Mononuclear cell (primary cell): ENCODE measurements at regions not wholly inside any gene's neighbourhood (a gene's known extent, or its start where the extent isn't known, plus 50 kb on each side); places are given as distances from the start of the nearest gene placed in this dataset.
"Not testable (repeated sequence)": the region's sequence is repeated elsewhere in the genome, so short reads cannot be mapped to it uniquely, and the experiment has no call there.

Experiments used
- H3K27me3 ChIP-seq: 2 replicates; pipeline ENCODE4 v1.6.0; 2011; ENCODE audit warnings: low read length, control low read depth; ENCODE audit not compliant: insufficient read depth
- H3K4me1 ChIP-seq: 2 replicates; pipeline ENCODE4 v1.5.1; 2011; ENCODE audit warnings: mild to moderate bottlenecking, low read length, control low read depth; ENCODE audit not compliant: insufficient read depth
- H3K4me3 ChIP-seq: 2 replicates; pipeline ENCODE4 v1.5.1; 2011; ENCODE audit warnings: mild to moderate bottlenecking, low read length, moderate library complexity
- H3K9me3 ChIP-seq: 2 replicates; pipeline ENCODE4 v1.5.1; 2011; ENCODE audit warnings: low read depth, mild to moderate bottlenecking, control low read depth, low read length

DNA sequence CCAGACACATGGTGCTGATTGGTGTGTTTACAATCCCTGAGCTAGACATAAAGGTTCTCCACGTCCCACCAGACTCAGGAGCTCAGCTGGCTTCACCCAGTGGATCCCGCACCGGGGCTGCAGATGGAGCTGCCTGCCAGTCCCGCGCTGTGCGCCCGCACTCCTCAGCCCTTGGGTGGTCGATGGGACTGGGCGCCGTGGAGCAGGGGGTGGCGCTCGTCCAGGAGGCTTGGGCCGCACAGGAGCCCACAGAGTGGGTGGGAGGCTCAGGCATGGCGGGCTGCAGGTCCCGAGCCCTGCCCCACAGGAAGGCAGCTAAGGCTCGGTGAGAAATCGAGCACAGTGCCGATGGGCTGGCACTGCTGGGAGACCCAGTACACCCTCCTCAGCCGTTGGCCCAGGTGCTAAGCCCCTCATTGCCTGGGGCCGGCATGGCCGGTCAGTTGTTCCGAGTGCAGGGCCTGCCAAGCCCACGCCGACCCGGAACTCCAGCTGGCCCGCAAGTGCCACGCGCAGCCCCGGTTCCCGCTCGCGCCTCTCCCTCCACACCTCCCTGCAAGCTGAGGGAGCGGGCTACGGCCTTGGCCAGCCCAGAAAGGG is 76.8 kb upstream of the ZNF98 start:
- not testable (repeated sequence) for H3K27me3 ChIP-seq, H3K4me1 ChIP-seq, H3K4me3 ChIP-seq
- peaks cover 22% of the 10 kb centered on the region for H3K9me3 ChIP-seq

DNA sequence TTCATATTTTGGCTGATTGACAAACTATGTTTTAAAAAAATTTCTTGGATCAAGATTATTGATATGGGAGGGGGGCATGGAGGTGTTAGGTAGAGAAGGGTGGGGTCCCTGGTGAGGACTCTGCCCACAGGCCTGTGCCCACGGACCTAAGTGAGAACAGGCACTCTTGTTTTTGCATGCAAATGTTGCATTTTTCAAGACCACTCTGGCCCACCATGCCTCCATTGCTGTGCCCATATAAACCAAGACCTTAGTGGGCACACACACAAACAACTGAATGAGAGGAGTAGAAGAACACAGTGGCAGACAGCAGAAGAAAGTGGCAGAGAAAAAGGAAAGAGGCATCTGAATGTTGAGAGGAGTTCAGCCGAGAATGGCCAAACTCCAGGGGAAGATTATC is 69.6 kb upstream of the ZNF98 start:
- no peaks in the 10 kb centered on the region for H3K4me1 ChIP-seq
- peaks cover 30% of the 10 kb centered on the region for H3K9me3 ChIP-seq
- H3K4me3 ChIP-seq: no peak overlapping the region
- H3K27me3 ChIP-seq: no peaks in the 10 kb centered on the region

DNA sequence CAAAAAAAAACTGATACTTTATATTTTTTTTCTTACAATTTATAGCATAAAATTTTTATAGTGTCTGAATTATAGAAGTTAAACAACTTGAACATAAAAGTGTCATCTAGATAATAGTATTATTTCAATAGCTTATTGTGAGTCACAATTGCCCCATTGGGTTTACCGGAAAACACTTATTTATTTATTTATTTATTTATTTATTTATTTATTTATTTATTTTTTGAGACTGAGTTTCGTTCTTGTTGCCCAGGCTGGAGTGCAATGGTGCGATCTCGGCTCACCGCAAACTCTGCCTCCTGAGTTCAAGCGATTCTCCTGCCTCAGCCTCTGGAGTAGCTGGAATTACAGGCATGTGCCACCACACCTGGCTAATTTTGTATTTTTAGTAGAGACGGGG is 61.4 kb upstream of the ZNF98 start:
- H3K4me1 ChIP-seq, H3K27me3 ChIP-seq, H3K4me3 ChIP-seq: not testable (repeated sequence)
- peaks cover 63% of the 10 kb centered on the region for H3K9me3 ChIP-seq

DNA sequence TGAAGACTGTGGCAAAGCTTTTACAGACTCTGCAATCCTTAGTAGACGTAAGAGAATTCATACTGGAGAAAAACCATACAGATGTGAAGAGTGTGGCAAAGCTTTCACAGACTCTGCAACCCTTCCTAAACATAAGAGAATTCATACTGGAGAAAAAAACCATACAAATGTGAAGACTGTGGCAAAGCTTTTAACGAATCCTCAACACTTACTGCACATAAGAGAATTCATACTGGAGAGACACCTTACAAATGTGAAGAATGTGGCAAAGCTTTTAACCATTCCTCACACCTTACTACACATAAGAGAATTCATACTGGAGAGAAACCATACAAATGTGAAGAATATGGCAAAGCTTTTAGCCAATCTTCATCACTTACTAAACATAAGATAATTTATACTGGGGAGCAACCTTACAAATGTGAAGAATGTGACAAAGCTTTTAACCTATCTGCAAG is 50.1 kb upstream of the ZNF98 start:
- Histone ChIP-seq H3K9me3 (peaks cover 97% of the 10 kb centered on the region), H3K27me3 (no peaks in the 10 kb centered on the region), H3K4me1 (no peaks in the 10 kb centered on the region), H3K4me3 (no peak overlapping the region)
